ENCODE measurements at regions not wholly inside any gene's neighbourhood (a gene's known extent, or its start where the extent isn't known, plus 50 kb on each side); places are given as distances from the start of the nearest gene placed in this dataset.

- no peak overlapping the region for H3K4me3 ChIP-seq (ENCODE audit: low read depth, low read length, poor library complexity, severe bottlenecking)
- CTCF ChIA-PET = no interaction called here
- H3K36me3 ChIP-seq (ENCODE audit: insufficient read depth, low read length, poor library complexity, severe bottlenecking) = no peaks in the 10 kb centered on the region
- TF ChIP-seq, protein P1, sequence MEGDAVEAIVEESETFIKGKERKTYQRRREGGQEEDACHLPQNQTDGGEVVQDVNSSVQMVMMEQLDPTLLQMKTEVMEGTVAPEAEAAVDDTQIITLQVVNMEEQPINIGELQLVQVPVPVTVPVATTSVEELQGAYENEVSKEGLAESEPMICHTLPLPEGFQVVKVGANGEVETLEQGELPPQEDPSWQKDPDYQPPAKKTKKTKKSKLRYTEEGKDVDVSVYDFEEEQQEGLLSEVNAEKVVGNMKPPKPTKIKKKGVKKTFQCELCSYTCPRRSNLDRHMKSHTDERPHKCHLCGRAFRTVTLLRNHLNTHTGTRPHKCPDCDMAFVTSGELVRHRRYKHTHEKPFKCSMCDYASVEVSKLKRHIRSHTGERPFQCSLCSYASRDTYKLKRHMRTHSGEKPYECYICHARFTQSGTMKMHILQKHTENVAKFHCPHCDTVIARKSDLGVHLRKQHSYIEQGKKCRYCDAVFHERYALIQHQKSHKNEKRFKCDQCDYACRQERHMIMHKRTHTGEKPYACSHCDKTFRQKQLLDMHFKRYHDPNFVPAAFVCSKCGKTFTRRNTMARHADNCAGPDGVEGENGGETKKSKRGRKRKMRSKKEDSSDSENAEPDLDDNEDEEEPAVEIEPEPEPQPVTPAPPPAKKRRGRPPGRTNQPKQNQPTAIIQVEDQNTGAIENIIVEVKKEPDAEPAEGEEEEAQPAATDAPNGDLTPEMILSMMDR (conservative IDR thresholded peaks at IDR 0.05; ENCODE audit: low read depth, low read length) = no peak
- TF ChIP-seq EZH2 (IDR thresholded peaks at IDR 0.05; ENCODE audit: borderline replicate concordance, low read depth, low read length, poor library complexity, severe bottlenecking) = no peak
- peaks cover 74% of the 10 kb centered on the region for H3K27me3 ChIP-seq (replicated peaks; ENCODE audit: insufficient read depth, low read depth, low read length, poor library complexity)
- H3K4me1 ChIP-seq (ENCODE audit: insufficient read depth, low read length, poor library complexity, severe bottlenecking) = no peaks in the 10 kb centered on the region
- H3K27ac ChIP-seq (ENCODE audit: low read depth, low read length, poor library complexity, severe bottlenecking) = no peak overlapping the region
- H3K9me3 ChIP-seq (ENCODE audit: low read depth, low read length, poor library complexity, severe bottlenecking) = no peaks in the 10 kb centered on the region
- no TSS peak for BruUV-seq (replicated peaks)
- no peak for DNase-seq (ENCODE audit: low spot score)
- POLR2A ChIA-PET (ENCODE audit: low non-redundant PET) = no interaction called here
- intact Hi-C loops (cut with micrococcal nuclease; ENCODE audit: unreplicated experiment) = no loop called here
Measured at GRCh38 chr4:181830404-181831035, 412.7 kb upstream of the TENM3 start.

- TF ChIP-seq EZH2 (IDR thresholded peaks at IDR 0.05; ENCODE audit: borderline replicate concordance, low read depth, low read length, poor library complexity, severe bottlenecking) = no peak
- TF ChIP-seq, protein P1 (conservative IDR thresholded peaks at IDR 0.05; ENCODE audit: low read depth, low read length) = no peak
- no peak for DNase-seq (ENCODE audit: low spot score)
- BruUV-seq (replicated peaks) = no TSS peak
- no peaks in the 10 kb centered on the region for H3K4me1 ChIP-seq (ENCODE audit: insufficient read depth, low read length, poor library complexity, severe bottlenecking)
- H3K27me3 ChIP-seq (replicated peaks; ENCODE audit: insufficient read depth, low read depth, low read length, poor library complexity) = peaks cover 50% of the 10 kb centered on the region
- no peaks in the 10 kb centered on the region for H3K9me3 ChIP-seq (ENCODE audit: low read depth, low read length, poor library complexity, severe bottlenecking)
- intact Hi-C loops (cut with micrococcal nuclease; ENCODE audit: unreplicated experiment) = no loop called here
- no peak overlapping the region for H3K4me3 ChIP-seq (ENCODE audit: low read depth, low read length, poor library complexity, severe bottlenecking)
- no peak overlapping the region for H3K27ac ChIP-seq (ENCODE audit: low read depth, low read length, poor library complexity, severe bottlenecking)
- ChIA-PET POLR2A (ENCODE audit: low non-redundant PET) (no interaction called here), CTCF (no interaction called here)
- no peaks in the 10 kb centered on the region for H3K36me3 ChIP-seq (ENCODE audit: insufficient read depth, low read length, poor library complexity, severe bottlenecking)
Measured at GRCh38 chr4:181834071-181834470, 409.1 kb upstream of the TENM3 start.

GRCh38 chr4:181835348-181835747 lies 407.9 kb upstream of the TENM3 start:
- H3K9me3 ChIP-seq (ENCODE audit: low read depth, low read length, poor library complexity, severe bottlenecking) = no peaks in the 10 kb centered on the region
- H3K27ac ChIP-seq (ENCODE audit: low read depth, low read length, poor library complexity, severe bottlenecking) = no peak overlapping the region
- H3K4me1 ChIP-seq (ENCODE audit: insufficient read depth, low read length, poor library complexity, severe bottlenecking) = no peaks in the 10 kb centered on the region
- ChIA-PET CTCF (no interaction called here), POLR2A (ENCODE audit: low non-redundant PET) (no interaction called here)
- intact Hi-C loops (cut with micrococcal nuclease; ENCODE audit: unreplicated experiment) = no loop called here
- peaks cover 44% of the 10 kb centered on the region for H3K27me3 ChIP-seq (replicated peaks; ENCODE audit: insufficient read depth, low read depth, low read length, poor library complexity)
- DNase-seq (ENCODE audit: low spot score) = no peak
- no TSS peak for BruUV-seq (replicated peaks)
- no peaks in the 10 kb centered on the region for H3K36me3 ChIP-seq (ENCODE audit: insufficient read depth, low read length, poor library complexity, severe bottlenecking)
- TF ChIP-seq, protein P1 (conservative IDR thresholded peaks at IDR 0.05; ENCODE audit: low read depth, low read length) = no peak
- H3K4me3 ChIP-seq (ENCODE audit: low read depth, low read length, poor library complexity, severe bottlenecking) = no peak overlapping the region
